HepG2 (cell line): ENCODE measurements at regions not wholly inside any gene's neighbourhood (a gene's known extent, or its start where the extent isn't known, plus 50 kb on each side); places are given as distances from the start of the nearest gene placed in this dataset.
"Not testable (repeated sequence)": the region's sequence is repeated elsewhere in the genome, so short reads cannot be mapped to it uniquely, and the experiment has no call there.

Experiments
- ATAC-seq: fragments of 200-7000 bp; cut with Tn5 transposase; 3 replicates; pipeline ENCODE4 v1.9.1; 2020; ENCODE audit warnings: mild to moderate bottlenecking, moderate library complexity
- BruUV-seq: library from RNA; stranded (reverse); fragments of 400-500 nt; replicated peaks from 2 replicates; lab custom pipeline; 2021; lab: Mats Ljungman, UMichigan
- CTCF ChIA-PET: fragments of 300-600 bp; formaldehyde crosslinking; extraction: SDS; loops from one replicate; lab custom pipeline; 2021; ENCODE audit warnings: low total read pairs, inconsistent platforms, low intra/inter-chr PET ratio; lab: Yijun Ruan, JAX
- POLR2A ChIA-PET: fragments of 350-600 bp; sonication (Branson Sonifier 250); formaldehyde crosslinking; loops from one replicate; lab custom pipeline; 2020; ENCODE audit warnings: antibody characterized with exemption, inconsistent platforms; lab: Yijun Ruan, JAX
- DNase-seq: peaks from one replicate; pipeline ENCODE4 v3.0.0-alpha.2; 2015; ENCODE audit warnings: low spot score
- FAIRE-seq: peaks from 3 replicates; lab custom pipeline; 2011; peaks lifted over from hg19 to GRCh38; lab: Jason Lieb, UNC
- H2AFZ ChIP-seq: one replicate; pipeline ENCODE4 v1.6.1; 2011; ENCODE audit warnings: low read length, inconsistent platforms
- H3K27ac ChIP-seq: fragments of 300-600 bp; 3 replicates; pipeline ENCODE4 v1.8.0; 2011; ENCODE audit warnings: mixed run types, mild to moderate bottlenecking, mixed read lengths, low read length, inconsistent platforms; ENCODE audit not compliant: insufficient read depth; ENCODE audit errors: extremely low read length
- H3K27me3 ChIP-seq, 2 experiments: fragments of 200-600 bp in 1 of 2; 2 replicates in 1 of 2; 3 replicates in 1 of 2; pipeline versions ENCODE4 v1.6.0 to v1.8.0; 2011; ENCODE audit warnings: low read length in 2 of 2, mild to moderate bottlenecking in 2 of 2, moderate library complexity in 2 of 2, inconsistent platforms in 1 of 2; ENCODE audit not compliant: insufficient read depth in 2 of 2, control insufficient read depth in 1 of 2
- H3K36me3 ChIP-seq, 2 experiments: fragments of 200-600 bp in 1 of 2; replicated peaks in 1 of 2; 2 replicates in 1 of 2; 3 replicates in 1 of 2; pipeline versions ENCODE4 v1.5.1 to v1.8.0; 2011; ENCODE audit warnings: low read length in 2 of 2, inconsistent platforms in 1 of 2; ENCODE audit not compliant: insufficient read depth in 2 of 2, control insufficient read depth in 1 of 2
- H3K4me1 ChIP-seq: 2 replicates; pipeline ENCODE4 v1.5.1; 2012; ENCODE audit warnings: low read length, inconsistent platforms; ENCODE audit not compliant: insufficient read depth
- H3K4me2 ChIP-seq: 2 replicates; pipeline ENCODE4 v1.6.0; 2011; ENCODE audit warnings: low read depth, low read length, inconsistent platforms
- H3K4me3 ChIP-seq, 3 experiments: fragments of 200-600 bp in 1 of 3; sonication (generic), shearing (Covaris generic) in 1 of 3; replicated peaks in 1 of 3; 2 replicates each; pipeline ENCODE4 v1.5.1; 2011 to 2016; ENCODE audit warnings: low read length in 3 of 3, inconsistent platforms in 2 of 3, low read depth in 2 of 3, mild to moderate bottlenecking in 2 of 3, control low read depth in 1 of 3, mixed read lengths in 1 of 3; ENCODE audit not compliant: insufficient read depth in 1 of 3
- H3K79me2 ChIP-seq: one replicate; pipeline ENCODE4 v1.6.1; 2011; ENCODE audit warnings: low read length, inconsistent platforms; ENCODE audit not compliant: insufficient read depth
- H3K9ac ChIP-seq: 2 replicates; pipeline ENCODE4 v1.6.0; 2011; ENCODE audit warnings: mild to moderate bottlenecking, low read depth, low read length, inconsistent platforms; ENCODE audit not compliant: insufficient read depth
- H3K9me3 ChIP-seq: 2 replicates; pipeline ENCODE4 v1.5.1; 2012; ENCODE audit warnings: mild to moderate bottlenecking, low read length
- H4K20me1 ChIP-seq: 2 replicates; pipeline ENCODE4 v1.6.0; 2011; ENCODE audit warnings: inconsistent platforms, mild to moderate bottlenecking, low read length, moderate library complexity; ENCODE audit not compliant: insufficient read depth
- ATF6 ChIP-seq: sonication (generic); formaldehyde crosslinking; conservative IDR thresholded peaks from 2 replicates; pipeline ENCODE4 v1.4.0; 2020; ENCODE audit warnings: missing genetic modification reagents
- ELF1 ChIP-seq: sonication (generic); formaldehyde crosslinking; IDR thresholded peaks from 2 replicates; pipeline ENCODE4 v1.4.0; 2020; ENCODE audit warnings: missing genetic modification reagents
- GPBP1L1 ChIP-seq: sonication (generic); formaldehyde crosslinking; IDR thresholded peaks from 2 replicates; pipeline ENCODE4 v1.5.0; 2020; ENCODE audit warnings: mild to moderate bottlenecking, missing genetic modification reagents
- SETDB1 ChIP-seq: sonication (generic); formaldehyde crosslinking; IDR thresholded peaks from 2 replicates; pipeline ENCODE4 v1.5.1; 2020; ENCODE audit warnings: missing genetic modification reagents, mild to moderate bottlenecking, borderline replicate concordance
- SP1 ChIP-seq, 2 experiments: fragments of 450-650 bp in 1 of 2; sonication (generic) in 1 of 2; formaldehyde crosslinking in 1 of 2; IDR thresholded peaks; 2 replicates each; pipeline versions ENCODE4 v1.4.0 to v1.6.1; 2016 to 2020; ENCODE audit warnings: missing genetic modification reagents in 1 of 2
- ZFP82 ChIP-seq: sonication (generic); formaldehyde crosslinking; IDR thresholded peaks from 2 replicates; pipeline ENCODE4 v1.5.1; 2020; ENCODE audit warnings: mild to moderate bottlenecking, missing genetic modification reagents, borderline replicate concordance
- ZNF468 ChIP-seq: sonication (generic); formaldehyde crosslinking; IDR thresholded peaks from 2 replicates; pipeline ENCODE4 v1.8.0; 2022; ENCODE audit warnings: mild to moderate bottlenecking, moderate library complexity, missing genetic modification reagents
- ZNF878 ChIP-seq: sonication (generic); formaldehyde crosslinking; IDR thresholded peaks from 2 replicates; pipeline ENCODE4 v1.8.1; 2023; ENCODE audit warnings: mild to moderate bottlenecking, missing genetic modification reagents, moderate library complexity
- WGBS: methylation state at CpG from one replicate; pipeline ENCODE4 v1.1.6; 2017; ENCODE audit warnings: low lambda C conversion rate; 5-methylcytosine and 5-hydroxymethylcytosine counted together
- in situ Hi-C: cut with HindIII; loops from 2 replicates; pipeline ENCODE4 v1.10.0; 2017; ENCODE audit warnings: low pct_unique_long_range_greater_than_20kb; ENCODE audit not compliant: extremely low pct_ligation_motif_present
- intact Hi-C: fragments of 100-400 bp; cut with micrococcal nuclease; formaldehyde crosslinking; loops from one replicate; pipeline ENCODE4 v1.10.0; 2022; ENCODE audit not compliant: unreplicated experiment

DNA sequence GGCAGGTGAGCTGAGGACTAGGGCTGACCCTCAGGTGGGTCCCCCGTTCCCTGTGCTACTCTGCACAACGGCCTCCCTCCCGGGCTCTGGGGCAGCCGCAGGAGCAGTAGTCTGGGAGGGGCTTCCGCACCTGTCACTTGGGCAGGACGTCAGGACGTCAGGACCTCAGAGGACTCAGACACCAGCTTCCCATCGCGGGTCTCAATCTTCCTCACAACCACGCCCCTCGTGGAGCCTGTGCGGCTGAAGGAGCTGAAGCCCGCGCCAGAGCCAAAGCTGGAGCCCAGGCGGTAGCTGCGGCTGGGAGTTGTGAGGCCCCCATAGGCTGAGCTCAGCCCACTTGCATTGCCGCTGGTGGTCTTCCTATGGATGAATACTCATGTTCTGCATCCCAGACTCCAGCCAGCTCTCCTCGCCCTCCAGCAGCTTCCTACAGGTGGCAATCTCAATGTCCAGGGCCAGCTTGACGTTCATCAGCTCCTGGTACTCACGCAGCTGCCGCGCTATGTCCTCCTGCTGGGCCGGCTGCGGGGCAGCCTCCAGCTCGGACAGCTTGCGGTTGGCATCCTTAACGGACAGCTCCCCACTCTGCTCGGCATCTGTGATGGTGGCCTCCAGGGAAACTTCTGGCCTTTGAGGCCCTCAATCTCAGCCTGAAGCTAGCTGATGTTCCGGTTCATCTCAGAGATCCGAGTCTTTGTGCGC lies 381.4 kb upstream of the RGMB start:
- in situ Hi-C loops: no loop called here
- H3K79me2 ChIP-seq: no peaks in the 10 kb centered on the region
- H3K27ac ChIP-seq: no peak overlapping the region
- no peaks in the 10 kb centered on the region for H3K4me1 ChIP-seq
- 12% methylated on average over 5 of the region's 31 CpGs for WGBS
- DNase-seq (no peak), FAIRE-seq (no peak)
- H3K4me2 ChIP-seq: no peak overlapping the region
- no peaks in the 10 kb centered on the region for H3K9me3 ChIP-seq
- H4K20me1 ChIP-seq: no peaks in the 10 kb centered on the region
- TF ChIP-seq ZNF468 (CRISPR knock-in tag) (no peak), SP1 (IDR thresholded peaks at IDR 0.05) (no peak), SP1 (CRISPR knock-in tag; IDR thresholded peaks at IDR 0.05) (no peak), ZFP82 (CRISPR knock-in tag) (no peak), ZNF878 (CRISPR knock-in tag) (no peak), GPBP1L1 (CRISPR knock-in tag) (no peak), ELF1 (CRISPR knock-in tag) (no peak), SETDB1 (CRISPR knock-in tag) (no peak), ATF6 (CRISPR knock-in tag) (no peak)
- TF ChIP-seq, all 625 proteins: peak for 0
- ChIA-PET CTCF (no interaction called here), POLR2A (no interaction called here)
- Histone ChIP-seq H3K27me3 (no peaks in the 10 kb centered on the region), H3K9ac (no peak overlapping the region), H2AFZ (no peak overlapping the region), H3K4me3 (no peak overlapping the region), H3K36me3 (no peaks in the 10 kb centered on the region)
- intact Hi-C loops: no loop called here
- BruUV-seq: no TSS peak
- no peak for ATAC-seq

DNA sequence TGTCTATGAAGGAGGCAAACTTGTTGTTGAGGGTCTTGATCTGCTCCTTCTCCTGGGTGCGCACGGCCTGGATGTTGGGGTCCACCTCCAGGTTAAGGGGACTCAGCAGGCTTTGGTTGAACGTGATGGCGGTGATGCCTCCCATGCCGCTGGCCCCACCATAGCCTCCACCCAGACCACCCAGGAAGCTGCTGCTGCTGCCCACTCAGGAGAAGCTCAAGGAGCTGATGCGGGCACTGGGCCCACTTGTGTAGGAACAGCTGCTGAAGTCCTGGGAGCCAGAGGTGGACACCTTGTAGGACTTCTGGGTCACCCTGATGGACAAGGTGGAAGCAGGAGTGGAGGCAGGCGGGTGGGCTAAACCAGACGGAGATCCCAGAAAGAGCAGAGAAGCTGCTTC lies 380.3 kb upstream of the RGMB start:
- H4K20me1 ChIP-seq, H3K4me1 ChIP-seq, intact Hi-C loops, CTCF ChIA-PET, BruUV-seq, POLR2A ChIA-PET, H3K9me3 ChIP-seq, ATAC-seq, in situ Hi-C loops, H3K9ac ChIP-seq, H3K36me3 ChIP-seq, H3K4me3 ChIP-seq, H3K27me3 ChIP-seq, H2AFZ ChIP-seq, H3K79me2 ChIP-seq, FAIRE-seq, DNase-seq, H3K4me2 ChIP-seq, H3K27ac ChIP-seq: not testable (repeated sequence)
- WGBS: 23% methylated on average over 3 of the region's 8 CpGs
